GM12878 (cell line): ENCODE measurements at regions not wholly inside any gene's neighbourhood (a gene's known extent, or its start where the extent isn't known, plus 50 kb on each side); places are given as distances from the start of the nearest gene placed in this dataset.

Source experiments
- ATAC-seq: fragments of 200-7000 bp; cut with Tn5 transposase; 3 replicates; pipeline ENCODE4 v1.9.1; 2020; ENCODE audit warnings: mild to moderate bottlenecking, moderate library complexity
- BruUV-seq: library from RNA; stranded (reverse); fragments of 400-500 nt; replicated peaks from 2 replicates; lab custom pipeline; 2021; lab: Mats Ljungman, UMichigan
- CTCF ChIA-PET: fragments of 300-600 bp; sonication (Branson Sonifier 250); formaldehyde crosslinking; extraction: SDS; loops from one replicate; lab custom pipeline; 2021; ENCODE audit warnings: inconsistent platforms; lab: Yijun Ruan, JAX
- POLR2A ChIA-PET: fragments of 350-600 bp; formaldehyde crosslinking; extraction: SDS; loops from one replicate; lab custom pipeline; 2021; ENCODE audit warnings: inconsistent platforms; lab: Charles Lee
- RAD21 ChIA-PET: fragments of 300-600 bp; sonication (Branson Sonifier 250); formaldehyde crosslinking; loops from one replicate; lab custom pipeline; 2023; ENCODE audit warnings: antibody characterized with exemption; ENCODE audit not compliant: unreplicated experiment; lab: Charles Lee
- SMC1A ChIA-PET: fragments of 300-600 bp; sonication (Branson Sonifier 250); formaldehyde crosslinking; loops from one replicate; lab custom pipeline; 2023; ENCODE audit not compliant: unreplicated experiment, uncharacterized antibody; lab: Charles Lee
- DNase-seq: peaks from one replicate; pipeline ENCODE4 v3.0.0-alpha.2; 2011; ENCODE audit warnings: low read depth, low spot score
- FAIRE-seq: peaks from 3 replicates; lab custom pipeline; 2011; peaks lifted over from hg19 to GRCh38; lab: Jason Lieb, UNC
- H2AFZ ChIP-seq: 2 replicates; pipeline ENCODE4 v1.6.0; 2011; ENCODE audit warnings: low read depth, low read length, control low read depth; ENCODE audit not compliant: control insufficient read depth
- H3K27ac ChIP-seq: 2 replicates; pipeline ENCODE4 v1.5.1; 2011; ENCODE audit warnings: control low read depth; ENCODE audit not compliant: control insufficient read depth, insufficient read depth
- H3K27me3 ChIP-seq, 2 experiments: replicated peaks in 1 of 2; 2 replicates each; pipeline versions ENCODE4 v1.6.0 to v1.6.1; 2011; ENCODE audit warnings: low read length in 1 of 2; ENCODE audit not compliant: control insufficient read depth in 2 of 2, insufficient read depth in 2 of 2
- H3K36me3 ChIP-seq, 2 experiments: 2 replicates each; pipeline ENCODE4 v1.5.1; 2011; ENCODE audit warnings: low read length in 1 of 2; ENCODE audit not compliant: control insufficient read depth in 2 of 2, insufficient read depth in 2 of 2
- H3K4me1 ChIP-seq: 2 replicates; pipeline ENCODE4 v1.6.1; 2011; ENCODE audit warnings: mild to moderate bottlenecking, low read length, moderate library complexity, mixed read lengths; ENCODE audit not compliant: control insufficient read depth, insufficient read depth
- H3K4me2 ChIP-seq: 2 replicates; pipeline ENCODE4 v1.6.0; 2011; ENCODE audit warnings: control low read depth; ENCODE audit not compliant: control insufficient read depth, insufficient read depth
- H3K4me3 ChIP-seq: fragments of 200-600 bp; sonication (generic); 2 replicates; pipeline ENCODE4 v1.5.1; 2016
- H3K79me2 ChIP-seq: 2 replicates; pipeline ENCODE4 v1.6.0; 2011; ENCODE audit warnings: low read length; ENCODE audit not compliant: control insufficient read depth, insufficient read depth
- H3K9ac ChIP-seq: 2 replicates; pipeline ENCODE4 v1.8.0; 2011; ENCODE audit warnings: low read length, control low read depth, mixed read lengths; ENCODE audit not compliant: control insufficient read depth, insufficient read depth
- H3K9me3 ChIP-seq: replicated peaks from 3 replicates; pipeline ENCODE4 v1.5.1; 2011; ENCODE audit warnings: mild to moderate bottlenecking, low read length; ENCODE audit not compliant: control insufficient read depth, insufficient read depth
- H4K20me1 ChIP-seq: 2 replicates; pipeline ENCODE4 v1.6.0; 2011; ENCODE audit not compliant: control insufficient read depth, insufficient read depth
- CTCF ChIP-seq, 3 experiments: IDR thresholded peaks in 2 of 3; conservative IDR thresholded peaks in 1 of 3; 2 replicates each; pipeline ENCODE4 v1.5.1; 2011; ENCODE audit warnings: low read depth in 3 of 3, low read length in 3 of 3, mild to moderate bottlenecking in 3 of 3, control low read depth in 2 of 3, moderate library complexity in 2 of 3, inconsistent platforms in 1 of 3, mixed read lengths in 1 of 3; ENCODE audit not compliant: control insufficient read depth in 2 of 3, insufficient read depth in 1 of 3; ENCODE audit errors: extremely low read depth in 1 of 3
- LARP7 ChIP-seq: fragments of 450-650 bp; IDR thresholded peaks from 2 replicates; pipeline ENCODE4 v1.6.1; 2017; ENCODE audit warnings: mild to moderate bottlenecking
- PKNOX1 ChIP-seq: fragments of 450-650 bp; IDR thresholded peaks from 2 replicates; pipeline ENCODE4 v1.6.1; 2016; ENCODE audit warnings: mild to moderate bottlenecking
- PML ChIP-seq: IDR thresholded peaks from 2 replicates; pipeline ENCODE4 v1.6.1; 2012; ENCODE audit warnings: low read length, inconsistent platforms
- ZNF592 ChIP-seq: fragments of 450-650 bp; IDR thresholded peaks from 2 replicates; pipeline ENCODE4 v1.6.1; 2017; ENCODE audit warnings: mild to moderate bottlenecking, moderate library complexity
- WGBS: methylation state at CpG from one replicate; pipeline ENCODE4 v1.1.6; 2016; ENCODE audit warnings: low lambda C conversion rate; ENCODE audit not compliant: insufficient replicate concordance, insufficient coverage; ENCODE audit errors: missing lambda C conversion rate; 5-methylcytosine and 5-hydroxymethylcytosine counted together
- in situ Hi-C: fragments of 300-500 bp; cut with MboI; formaldehyde crosslinking; loops from 9 replicates; pipeline ENCODE4 v1.14.3; 2018; ENCODE audit warnings: mixed read lengths
- intact Hi-C: fragments of 100-400 bp; cut with micrococcal nuclease; formaldehyde crosslinking; loops from one replicate; pipeline ENCODE4 v1.14.2; 2022; ENCODE audit not compliant: unreplicated experiment

GRCh38 chr2:154587739-154588138 lies 110.8 kb upstream of the KCNJ3 start:
- ChIA-PET SMC1A (interaction anchor here (0.8 to 2.4 kb wide), 3 partner anchors 12 to 86 kb away, joined by 3 to 7 read pairs (median 3); no protein-coding TSS in a partner anchor), CTCF (interaction anchor here (0.8 to 1.5 kb wide), 2 partner anchors 15 to 33 kb away, joined by 3 read pairs; no protein-coding TSS in a partner anchor), POLR2A (interaction anchor here (0.5 to 0.6 kb wide), 2 partner anchors 12 to 14 kb away, joined by 4 to 5 read pairs; no protein-coding TSS in a partner anchor), RAD21 (no interaction called here)
- H3K9me3 ChIP-seq = no peaks in the 10 kb centered on the region
- BruUV-seq = no TSS peak
- no peak overlapping the region for H3K4me2 ChIP-seq
- WGBS = 0% methylated on average over 1 of the region's 1 CpG
- in situ Hi-C loops = no loop called here
- no peak overlapping the region for H3K9ac ChIP-seq
- H2AFZ ChIP-seq = no peak overlapping the region
- no peaks in the 10 kb centered on the region for H3K79me2 ChIP-seq
- no peak overlapping the region for H3K4me3 ChIP-seq
- FAIRE-seq (no peak), DNase-seq (no peak), ATAC-seq (no peak)
- H3K36me3 ChIP-seq = no peaks in the 10 kb centered on the region
- H4K20me1 ChIP-seq = no peaks in the 10 kb centered on the region
- TF ChIP-seq CTCF (IDR thresholded peaks at IDR 0.05 in 2 of 3, conservative IDR thresholded peaks at IDR 0.05 in 1 of 3; ENCODE audit: control insufficient read depth in 2 of 3, extremely low read depth in 1 of 3, insufficient read depth in 1 of 3, low read depth in 3 of 3, low read length in 3 of 3) = no peak
- no peak for TF ChIP-seq PKNOX1
- no peak for TF ChIP-seq LARP7
- TF ChIP-seq ZNF592 = no peak
- TF ChIP-seq PML = no peak
- H3K27me3 ChIP-seq = no peaks in the 10 kb centered on the region
- intact Hi-C loops = no loop called here
- no peak overlapping the region for H3K27ac ChIP-seq
- no peaks in the 10 kb centered on the region for H3K4me1 ChIP-seq
